Skeletal muscle tissue (tissue), 3 donors: ENCODE measurements at regions not wholly inside any gene's neighbourhood (a gene's known extent, or its start where the extent isn't known, plus 50 kb on each side); places are given as distances from the start of the nearest gene placed in this dataset.

Experiments used
- H3K27ac ChIP-seq: one replicate; pipeline ENCODE4 v1.7.0; 2013; ENCODE audit warnings: mild to moderate bottlenecking, low read depth, low read length, inconsistent platforms
- H3K27me3 ChIP-seq, 3 donors: one replicate each; pipeline ENCODE4 v1.7.0; 2013; ENCODE audit warnings: low read length in 3 of 3; ENCODE audit not compliant: control insufficient read depth in 3 of 3, insufficient read depth in 3 of 3
- H3K36me3 ChIP-seq, 3 donors: one replicate each; pipeline ENCODE4 v1.7.0; 2013; ENCODE audit warnings: low read length in 3 of 3; ENCODE audit not compliant: control insufficient read depth in 3 of 3, insufficient read depth in 3 of 3
- H3K4me1 ChIP-seq, 3 donors: one replicate each; pipeline ENCODE4 v1.7.0; 2013; ENCODE audit warnings: low read length in 3 of 3, mild to moderate bottlenecking in 3 of 3; ENCODE audit not compliant: control insufficient read depth in 3 of 3, insufficient read depth in 3 of 3
- H3K4me3 ChIP-seq, 3 donors: one replicate each; pipeline ENCODE4 v1.7.0; 2013; ENCODE audit warnings: low read length in 3 of 3
- H3K9ac ChIP-seq, 3 donors: one replicate each; pipeline ENCODE4 v1.7.0; 2013; ENCODE audit warnings: low read length in 3 of 3, mild to moderate bottlenecking in 3 of 3, moderate library complexity in 2 of 3, low read depth in 1 of 3
- H3K9me3 ChIP-seq, 3 donors: one replicate each; pipeline ENCODE4 v1.7.0; 2013; ENCODE audit warnings: low read length in 3 of 3; ENCODE audit not compliant: control insufficient read depth in 3 of 3
- donor health status: Osteomylitis.

DNA sequence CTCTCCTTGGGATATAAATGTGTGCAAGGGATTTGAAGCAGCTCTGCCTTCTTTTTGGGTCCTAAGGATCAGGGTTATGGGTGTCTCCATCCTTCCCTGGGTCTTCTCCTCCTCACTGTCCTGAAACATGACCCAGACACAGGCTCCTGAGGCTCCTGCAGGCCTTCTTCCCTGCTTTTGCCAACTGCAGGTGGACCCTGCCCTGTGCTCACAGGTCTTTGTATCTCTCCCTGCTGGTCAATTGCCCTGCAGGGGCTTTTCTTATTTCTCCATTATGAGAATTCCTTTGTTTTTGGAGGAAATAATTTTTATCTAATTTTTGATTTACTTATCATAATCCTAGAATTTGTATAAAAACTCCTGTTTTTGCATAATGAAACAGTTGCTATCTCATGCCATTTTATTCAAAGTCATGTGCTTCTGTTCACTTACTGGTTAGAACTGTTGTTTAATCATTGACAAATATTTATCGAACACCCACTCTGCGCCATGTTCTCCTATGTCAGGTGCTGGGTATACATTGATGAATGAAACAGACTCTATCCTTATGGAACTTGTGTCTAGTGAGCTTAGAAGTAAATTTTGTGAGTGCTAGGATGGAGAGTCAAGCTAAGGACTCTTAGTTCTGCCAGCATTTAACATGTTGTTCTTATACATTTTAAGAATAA lies 89.7 kb upstream of the TOP3B start:
- Histone ChIP-seq H3K4me1 (no peaks in the 10 kb centered on the region), H3K27me3 (peaks cover 0 to 7% (median 4%) of the 10 kb centered on the region in 3 donors), H3K9me3 (no peaks in the 10 kb centered on the region), H3K27ac (no peak overlapping the region), H3K36me3 (no peaks in the 10 kb centered on the region), H3K9ac (no peak overlapping the region), H3K4me3 (no peak overlapping the region)

DNA sequence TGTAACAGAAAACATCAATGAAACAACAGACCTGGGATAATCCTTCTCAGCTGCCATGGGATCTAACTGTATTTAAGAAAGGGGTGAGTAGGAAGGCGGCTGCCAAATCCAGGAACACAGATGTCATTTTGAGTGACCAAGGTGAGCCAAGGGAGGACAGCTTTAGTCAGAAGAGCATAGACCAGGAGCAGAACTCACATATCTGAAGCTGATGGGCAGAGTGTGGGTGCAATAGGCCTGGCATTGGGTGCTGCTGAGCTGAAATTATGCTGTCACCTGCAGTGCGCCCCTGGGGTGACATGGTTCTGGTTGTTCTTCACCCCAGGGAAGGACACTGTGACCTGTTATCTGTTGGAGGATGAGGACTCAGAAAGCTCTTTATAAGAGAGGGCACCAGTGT lies 88.9 kb upstream of the TOP3B start:
- Histone ChIP-seq H3K4me1 (no peaks in the 10 kb centered on the region), H3K36me3 (no peaks in the 10 kb centered on the region), H3K27ac (no peak overlapping the region), H3K27me3 (peaks cover 0 to 10% (median 7%) of the 10 kb centered on the region in 3 donors), H3K4me3 (no peak overlapping the region), H3K9ac (no peak overlapping the region), H3K9me3 (no peaks in the 10 kb centered on the region)

- H3K4me3 ChIP-seq: no peak overlapping the region
- H3K27me3 ChIP-seq: peaks cover 0 to 10% (median 7%) of the 10 kb centered on the region in 3 donors
- H3K9me3 ChIP-seq: no peaks in the 10 kb centered on the region
- H3K36me3 ChIP-seq: no peaks in the 10 kb centered on the region
- no peak overlapping the region for H3K27ac ChIP-seq
- no peak overlapping the region for H3K9ac ChIP-seq
- no peaks in the 10 kb centered on the region for H3K4me1 ChIP-seq
Observed at GRCh38 chr22:22070371-22070824, 87.8 kb upstream of the TOP3B start.

DNA sequence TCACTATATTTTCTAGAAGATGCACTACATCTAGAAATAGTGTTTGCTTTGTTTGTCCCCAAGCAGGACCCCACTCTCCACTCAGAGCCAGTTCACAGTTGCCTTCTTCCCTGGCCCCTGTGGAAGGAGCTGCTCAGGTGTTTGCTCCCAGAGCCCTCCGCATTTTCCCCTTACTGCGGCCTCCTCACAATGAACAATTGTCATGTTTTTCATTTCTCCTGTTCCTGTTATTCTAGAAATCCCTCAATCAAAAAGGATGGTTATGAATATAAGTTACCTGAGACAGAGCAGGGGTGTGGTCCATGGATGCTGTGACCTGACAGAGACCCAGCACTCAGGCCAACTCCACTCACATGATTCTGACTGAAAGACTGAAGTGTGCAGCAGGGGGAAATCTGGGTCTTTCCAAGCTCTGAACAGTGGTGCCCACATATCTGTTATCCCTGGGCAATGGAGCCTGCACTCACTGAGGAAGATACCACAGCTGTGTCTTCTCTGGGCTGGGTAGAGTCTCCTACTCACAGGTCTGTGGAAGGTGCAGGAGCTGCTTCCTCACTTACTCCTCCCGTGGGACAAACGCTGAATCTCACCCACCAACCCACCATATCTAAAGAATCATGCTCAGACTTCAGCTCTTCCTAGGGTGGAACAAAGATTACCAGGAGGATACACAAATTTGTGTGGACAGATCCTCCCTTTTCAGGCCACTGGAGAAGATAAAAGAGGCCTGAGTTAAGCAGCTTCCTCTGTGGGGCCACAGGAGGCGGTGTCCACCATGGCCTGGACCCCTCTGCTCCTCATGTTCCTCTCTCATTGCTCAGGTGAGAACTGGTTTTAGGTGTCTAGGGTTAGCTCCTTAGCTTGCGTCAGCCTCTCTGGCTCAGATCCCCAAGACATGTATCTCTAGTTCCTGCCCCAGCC lies 87.1 kb upstream of the TOP3B start:
- H3K27me3 ChIP-seq: peaks cover 0 to 10% (median 3%) of the 10 kb centered on the region in 3 donors
- no peak overlapping the region for H3K4me3 ChIP-seq
- H3K4me1 ChIP-seq: no peaks in the 10 kb centered on the region
- no peaks in the 10 kb centered on the region for H3K9me3 ChIP-seq
- H3K36me3 ChIP-seq: no peaks in the 10 kb centered on the region
- no peak overlapping the region for H3K9ac ChIP-seq
- H3K27ac ChIP-seq: no peak overlapping the region

DNA sequence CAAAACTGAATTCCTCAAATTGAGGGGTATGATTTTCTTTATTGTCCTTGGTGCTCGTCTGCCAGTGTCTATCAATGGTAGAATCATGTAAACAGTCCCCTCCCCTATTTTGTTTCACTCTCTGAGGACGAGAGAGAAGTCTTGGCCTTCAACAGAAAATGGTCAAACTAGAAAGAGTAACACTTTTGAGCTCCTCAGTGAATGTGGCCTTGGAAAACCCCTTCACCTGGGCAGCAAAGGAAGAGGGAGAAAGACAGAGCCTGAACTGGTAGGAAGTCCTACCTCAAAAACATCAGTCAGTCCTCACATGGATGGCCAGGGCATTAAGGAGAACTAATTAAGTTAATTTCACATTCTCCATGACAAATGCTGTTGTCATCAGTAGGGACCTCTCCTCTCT lies 86.1 kb upstream of the TOP3B start:
- H3K4me3 ChIP-seq: no peak overlapping the region
- H3K9me3 ChIP-seq: no peaks in the 10 kb centered on the region
- H3K36me3 ChIP-seq: no peaks in the 10 kb centered on the region
- no peak overlapping the region for H3K9ac ChIP-seq
- peaks cover 0 to 10% (median 0%) of the 10 kb centered on the region in 3 donors for H3K27me3 ChIP-seq
- no peaks in the 10 kb centered on the region for H3K4me1 ChIP-seq
- no peak overlapping the region for H3K27ac ChIP-seq

- Histone ChIP-seq H3K36me3 (no peaks in the 10 kb centered on the region), H3K9ac (no peak overlapping the region), H3K4me3 (no peak overlapping the region), H3K4me1 (no peaks in the 10 kb centered on the region), H3K27me3 (peaks cover 0 to 10% (median 0%) of the 10 kb centered on the region in 3 donors), H3K9me3 (no peaks in the 10 kb centered on the region), H3K27ac (no peak overlapping the region)
Observed at GRCh38 chr22:22068025-22068424, 85.4 kb upstream of the TOP3B start.

DNA sequence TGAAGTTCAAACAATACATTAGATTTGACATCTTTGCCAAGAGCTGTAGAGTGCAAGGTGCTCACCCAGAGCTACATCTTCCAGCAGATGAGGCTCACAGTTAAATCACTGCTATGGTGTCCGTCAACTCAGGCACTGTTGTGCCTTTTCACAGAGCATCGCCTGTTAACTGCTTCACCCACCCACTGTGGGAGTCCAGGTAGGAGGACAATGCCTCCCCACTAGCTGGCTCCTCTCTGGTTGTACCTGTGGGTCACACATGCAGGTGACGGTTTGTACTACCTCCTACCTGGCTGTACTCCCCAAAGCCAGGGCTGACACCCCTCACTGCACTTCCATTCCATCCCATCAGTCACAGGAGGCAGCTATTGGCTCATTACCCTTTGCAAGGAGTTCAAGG lies 84.6 kb upstream of the TOP3B start:
- Histone ChIP-seq H3K27me3 (peaks cover 0 to 10% (median 0%) of the 10 kb centered on the region in 3 donors), H3K27ac (no peak overlapping the region), H3K4me3 (no peak overlapping the region), H3K9me3 (no peaks in the 10 kb centered on the region), H3K9ac (no peak overlapping the region), H3K4me1 (no peaks in the 10 kb centered on the region), H3K36me3 (no peaks in the 10 kb centered on the region)

DNA sequence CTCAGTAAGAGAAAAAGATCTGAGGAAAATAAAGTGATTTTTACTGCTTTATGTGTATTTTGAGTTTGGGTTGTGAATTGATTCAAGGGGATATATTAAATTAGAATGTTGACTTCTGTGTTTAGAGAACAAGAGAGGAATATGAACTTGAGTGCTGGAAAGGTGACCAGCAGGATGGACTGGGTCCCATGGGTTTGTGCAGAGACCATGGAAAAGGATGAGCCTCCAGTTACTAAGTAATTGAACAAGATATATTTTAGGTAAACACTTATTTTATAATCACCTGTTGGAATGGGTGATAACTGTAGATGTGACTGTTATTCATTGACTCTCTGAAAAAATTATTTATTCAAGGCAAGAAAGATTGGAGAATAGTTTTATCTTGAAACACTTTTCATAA lies 82.0 kb upstream of the TOP3B start:
- peaks cover 5 to 10% (median 9%) of the 10 kb centered on the region in 3 donors for H3K4me1 ChIP-seq
- H3K27ac ChIP-seq: no peak overlapping the region
- H3K27me3 ChIP-seq: peaks cover 0 to 10% (median 9%) of the 10 kb centered on the region in 3 donors
- H3K9ac ChIP-seq: no peak overlapping the region
- no peaks in the 10 kb centered on the region for H3K36me3 ChIP-seq
- H3K4me3 ChIP-seq: no peak overlapping the region
- H3K9me3 ChIP-seq: no peaks in the 10 kb centered on the region

DNA sequence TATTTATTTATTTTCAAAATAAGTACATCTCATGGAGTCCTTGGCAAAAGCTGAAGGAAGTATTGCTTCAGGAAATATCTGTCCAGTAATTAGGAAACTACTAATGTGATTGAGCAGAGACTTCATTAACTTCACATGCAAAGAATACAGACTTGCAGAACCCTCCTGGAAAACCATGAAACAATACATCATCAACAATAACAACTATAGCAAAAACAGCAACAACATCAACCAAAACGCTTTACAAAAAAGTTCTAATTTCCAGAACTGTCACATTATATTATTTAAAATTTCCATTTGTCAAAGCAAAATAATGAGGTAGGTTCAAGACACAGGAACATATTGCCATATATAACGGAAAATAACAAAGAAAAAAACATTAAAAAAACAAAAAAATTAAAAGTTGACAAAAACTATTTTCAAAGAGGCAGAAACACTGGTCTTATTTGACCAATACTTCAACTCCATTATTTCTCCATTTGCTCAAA lies 79.8 kb upstream of the TOP3B start:
- Histone ChIP-seq H3K27ac (no peak overlapping the region), H3K9me3 (no peaks in the 10 kb centered on the region), H3K4me3 (no peak overlapping the region), H3K4me1 (peaks cover 5 to 10% (median 9%) of the 10 kb centered on the region in 3 donors), H3K27me3 (peaks cover under 1 to 15% (median 13%) of the 10 kb centered on the region in 3 donors), H3K9ac (no peak overlapping the region), H3K36me3 (no peaks in the 10 kb centered on the region)
